ENCODE measurements at regions not wholly inside any gene's neighbourhood (a gene's known extent, or its start where the extent isn't known, plus 50 kb on each side); places are given as distances from the start of the nearest gene placed in this dataset.
"Not testable (repeated sequence)": the region's sequence is repeated elsewhere in the genome, so short reads cannot be mapped to it uniquely, and the experiment has no call there.

DNA sequence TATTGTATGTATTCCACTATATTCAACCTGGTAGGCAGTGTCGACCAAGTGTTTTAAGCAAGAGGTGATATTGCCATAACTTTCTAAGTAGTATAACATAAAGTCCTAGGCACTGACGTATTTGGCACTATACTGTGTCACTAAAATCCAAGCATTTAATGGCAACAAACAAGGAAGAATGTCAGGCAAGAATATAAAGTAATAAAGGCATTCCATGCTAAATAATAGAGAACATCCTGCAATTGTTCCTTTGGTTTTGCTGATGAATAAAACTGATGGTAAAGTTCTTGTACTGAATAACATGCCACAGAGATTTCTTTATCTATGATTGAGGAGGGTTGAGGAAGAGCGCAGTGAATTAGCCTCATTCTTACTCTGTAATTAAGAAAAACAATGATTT, 256.9 kb downstream of the HINT1 start:
- Histone ChIP-seq H3K4me1 (no peaks in the 10 kb centered on the region), H3K9me3 (no peaks in the 10 kb centered on the region), H3K27ac (no peak overlapping the region), H3K4me3 (no peak overlapping the region), H3K27me3 (no peaks in the 10 kb centered on the region), H3K36me3 (no peaks in the 10 kb centered on the region), H3K9ac (ENCODE audit: low read depth in 2 of 2, low read length in 2 of 2) (no peak overlapping the region)
- intact Hi-C loops (cut with DNase I): no loop called here
- DNase-seq: no peak
- TF ChIP-seq, protein P1, sequence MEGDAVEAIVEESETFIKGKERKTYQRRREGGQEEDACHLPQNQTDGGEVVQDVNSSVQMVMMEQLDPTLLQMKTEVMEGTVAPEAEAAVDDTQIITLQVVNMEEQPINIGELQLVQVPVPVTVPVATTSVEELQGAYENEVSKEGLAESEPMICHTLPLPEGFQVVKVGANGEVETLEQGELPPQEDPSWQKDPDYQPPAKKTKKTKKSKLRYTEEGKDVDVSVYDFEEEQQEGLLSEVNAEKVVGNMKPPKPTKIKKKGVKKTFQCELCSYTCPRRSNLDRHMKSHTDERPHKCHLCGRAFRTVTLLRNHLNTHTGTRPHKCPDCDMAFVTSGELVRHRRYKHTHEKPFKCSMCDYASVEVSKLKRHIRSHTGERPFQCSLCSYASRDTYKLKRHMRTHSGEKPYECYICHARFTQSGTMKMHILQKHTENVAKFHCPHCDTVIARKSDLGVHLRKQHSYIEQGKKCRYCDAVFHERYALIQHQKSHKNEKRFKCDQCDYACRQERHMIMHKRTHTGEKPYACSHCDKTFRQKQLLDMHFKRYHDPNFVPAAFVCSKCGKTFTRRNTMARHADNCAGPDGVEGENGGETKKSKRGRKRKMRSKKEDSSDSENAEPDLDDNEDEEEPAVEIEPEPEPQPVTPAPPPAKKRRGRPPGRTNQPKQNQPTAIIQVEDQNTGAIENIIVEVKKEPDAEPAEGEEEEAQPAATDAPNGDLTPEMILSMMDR (IDR thresholded peaks at IDR 0.05): no peak

DNA sequence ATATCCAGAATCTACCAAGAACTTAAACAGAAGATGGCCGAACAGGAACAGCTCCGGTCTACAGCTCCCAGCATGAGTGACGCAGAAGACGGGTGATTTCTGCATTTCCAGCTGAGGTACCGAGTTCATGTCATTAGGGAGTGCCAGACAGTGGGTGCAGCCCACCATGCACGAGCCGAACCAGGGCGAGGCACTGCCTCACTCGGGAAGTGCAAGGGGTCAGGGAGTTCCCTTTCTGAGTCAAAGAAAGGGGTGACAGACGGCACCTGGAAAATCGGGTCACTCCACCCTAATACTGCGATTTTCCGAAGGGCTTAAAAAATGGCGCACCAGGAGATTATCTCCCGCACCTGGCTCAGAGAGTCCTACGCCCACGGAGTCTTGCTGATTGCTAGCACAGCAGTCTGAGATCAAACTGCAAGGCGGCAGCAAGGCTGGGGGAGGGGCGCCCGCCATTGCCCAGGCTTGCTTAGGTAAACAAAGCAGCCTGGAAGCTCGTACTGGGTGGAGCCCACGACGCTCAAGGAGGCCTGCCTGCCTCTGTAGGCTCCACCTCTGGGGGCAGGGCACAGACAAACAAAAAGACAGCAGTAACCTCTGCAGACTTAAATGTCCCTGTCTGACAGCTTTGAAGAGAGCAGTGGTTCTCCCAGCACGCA, 267.4 kb downstream of the HINT1 start:
- peak overlapping the region; percentile 33 for H3K4me3 ChIP-seq
- H3K27ac ChIP-seq: peak overlapping the region; percentile 86
- intact Hi-C loops (cut with DNase I); H3K9me3 ChIP-seq; H3K36me3 ChIP-seq; H3K27me3 ChIP-seq; H3K4me1 ChIP-seq: not testable (repeated sequence)
- peak; percentile 62 for DNase-seq
- peak overlapping the region in 1 of 2 donors; percentile 0 for H3K9ac ChIP-seq (ENCODE audit: low read depth in 2 of 2, low read length in 2 of 2)

GRCh38 chr5:130897181-130897536, 267.9 kb downstream of the HINT1 start:
- Histone ChIP-seq H3K27ac (peak overlapping the region; percentile 86), H3K4me3 (peak overlapping the region; percentile 33)
- H3K9ac ChIP-seq (ENCODE audit: low read depth in 2 of 2, low read length in 2 of 2); DNase-seq; H3K9me3 ChIP-seq; intact Hi-C loops (cut with DNase I); H3K4me1 ChIP-seq; H3K27me3 ChIP-seq; H3K36me3 ChIP-seq: not testable (repeated sequence)

DNA sequence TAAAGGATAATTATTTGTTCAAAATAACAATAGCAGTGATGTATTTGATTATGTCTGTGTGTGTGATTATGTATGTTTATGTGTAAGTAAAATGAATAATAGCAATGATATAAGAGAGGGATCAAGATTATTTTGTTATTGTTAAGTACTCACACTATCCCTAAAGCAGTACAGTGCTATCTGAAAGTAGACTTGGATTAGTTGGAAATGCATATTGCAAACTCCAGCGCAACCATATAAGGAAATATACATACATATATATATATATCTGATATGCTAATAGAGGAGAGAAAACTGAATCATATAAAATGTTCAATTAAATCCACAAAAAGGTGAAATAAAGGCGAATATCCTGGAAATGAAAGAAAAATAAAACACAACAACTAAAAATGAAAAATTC, 268.4 kb downstream of the HINT1 start:
- intact Hi-C loops (cut with DNase I): no loop called here
- DNase-seq: no peak
- Histone ChIP-seq H3K9me3 (no peaks in the 10 kb centered on the region), H3K4me3 (peak overlapping the region; percentile 33), H3K36me3 (no peaks in the 10 kb centered on the region), H3K27me3 (no peaks in the 10 kb centered on the region), H3K9ac (ENCODE audit: low read depth in 2 of 2, low read length in 2 of 2) (no peak overlapping the region), H3K4me1 (no peaks in the 10 kb centered on the region), H3K27ac (peak overlapping the region; percentile 86)
- TF ChIP-seq, protein P1 (IDR thresholded peaks at IDR 0.05): no peak

DNA sequence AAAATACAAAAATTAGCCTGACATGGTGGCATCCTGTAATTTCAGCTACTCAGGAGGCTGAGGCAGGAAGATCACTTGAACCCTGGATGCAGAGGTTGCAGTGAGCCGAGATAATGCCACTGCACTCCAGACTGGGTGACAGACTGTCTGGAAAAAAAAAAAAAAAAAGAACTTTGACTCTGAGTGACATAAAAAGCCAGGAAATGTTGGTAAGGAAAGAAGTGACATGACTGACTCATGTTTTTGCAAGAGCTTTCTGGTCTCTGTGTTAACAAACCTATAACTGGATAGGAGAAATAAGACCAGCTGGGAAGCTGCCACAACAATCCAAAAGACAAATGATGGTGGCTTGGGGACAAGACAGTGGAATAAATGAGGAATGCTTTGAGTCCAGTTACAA, 272.1 kb downstream of the HINT1 start:
- no peaks in the 10 kb centered on the region for H3K9me3 ChIP-seq
- H3K9ac ChIP-seq (ENCODE audit: low read depth in 2 of 2, low read length in 2 of 2): no peak overlapping the region
- no peak overlapping the region for H3K27ac ChIP-seq
- DNase-seq: no peak
- H3K36me3 ChIP-seq: no peaks in the 10 kb centered on the region
- intact Hi-C loops (cut with DNase I): no loop called here
- no peak overlapping the region for H3K4me3 ChIP-seq
- no peaks in the 10 kb centered on the region for H3K4me1 ChIP-seq
- TF ChIP-seq, protein P1 (IDR thresholded peaks at IDR 0.05): no peak
- H3K27me3 ChIP-seq: no peaks in the 10 kb centered on the region

- TF ChIP-seq, protein P1 (IDR thresholded peaks at IDR 0.05): no peak
Observed at GRCh38 chr5:130890610-130891009, 274.4 kb downstream of the HINT1 start.

More at GRCh38 chr5:130890610-130891009, 274.4 kb downstream of the HINT1 start:
- intact Hi-C loops (cut with DNase I): no loop called here
- Histone ChIP-seq H3K36me3 (no peaks in the 10 kb centered on the region), H3K9me3 (no peaks in the 10 kb centered on the region), H3K27ac (no peak overlapping the region), H3K9ac (ENCODE audit: low read depth in 2 of 2, low read length in 2 of 2) (no peak overlapping the region), H3K27me3 (no peaks in the 10 kb centered on the region), H3K4me3 (no peak overlapping the region), H3K4me1 (no peaks in the 10 kb centered on the region)
- DNase-seq: no peak

Data from colonic mucosa (tissue), 4 donors.